ENCODE measurements at regions not wholly inside any gene's neighbourhood (a gene's known extent, or its start where the extent isn't known, plus 50 kb on each side); places are given as distances from the start of the nearest gene placed in this dataset.

DNA sequence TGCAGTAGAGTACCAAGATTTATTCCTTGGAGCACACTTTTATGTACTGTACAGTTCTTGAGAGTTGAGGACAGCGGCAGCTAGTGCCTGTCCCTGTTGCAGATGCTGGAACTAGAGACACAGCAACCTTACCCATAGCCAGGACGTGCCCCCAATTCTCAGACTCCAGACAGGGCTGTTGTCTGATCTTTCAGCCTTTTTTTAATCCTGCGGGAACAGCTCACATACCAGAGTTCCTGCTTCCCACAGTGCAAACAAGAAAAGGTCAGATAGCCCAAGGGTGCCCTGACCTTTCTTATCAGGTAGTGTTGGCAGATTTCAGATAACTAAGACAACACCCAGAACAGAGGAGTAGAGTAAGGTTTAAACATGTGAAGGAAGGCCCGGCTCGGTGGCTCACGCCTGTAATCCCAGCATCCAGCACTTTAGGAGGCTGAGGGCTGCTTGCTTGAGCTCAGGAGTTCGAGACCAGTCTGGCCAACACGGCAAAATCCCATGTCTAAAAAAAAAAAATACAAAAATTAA, 78.5 kb downstream of the DOP1B start:
- H3K36me3 ChIP-seq (ENCODE audit: control insufficient read depth, insufficient read depth, low read length): peaks cover 4% of the 10 kb centered on the region
- H3K9ac ChIP-seq (ENCODE audit: extremely low read depth, low read length, poor library complexity, severe bottlenecking): no peak overlapping the region
- peak overlapping the region; percentile 89 for H3K27ac Mint-ChIP-seq
- no peaks in the 10 kb centered on the region for H3K27me3 ChIP-seq (ENCODE audit: control insufficient read depth, insufficient read depth, low read length, poor library complexity, severe bottlenecking)
- H3K4me3 Mint-ChIP-seq: no peak overlapping the region
- WGBS, 2 experiments (ENCODE audit: insufficient coverage in 1 of 2, insufficient read length in 1 of 2): 62 to 71% methylated on average over 6 to 8 of the region's 8 CpGs
- H3K27ac ChIP-seq (ENCODE audit: low read depth, low read length): peak overlapping the region; percentile 5
- H3K27me3 Mint-ChIP-seq (ENCODE audit: insufficient read depth): peaks cover 5% of the 10 kb centered on the region
- H3K36me3 Mint-ChIP-seq (ENCODE audit: low read depth): peaks cover 4% of the 10 kb centered on the region
- TF ChIP-seq, protein P1, sequence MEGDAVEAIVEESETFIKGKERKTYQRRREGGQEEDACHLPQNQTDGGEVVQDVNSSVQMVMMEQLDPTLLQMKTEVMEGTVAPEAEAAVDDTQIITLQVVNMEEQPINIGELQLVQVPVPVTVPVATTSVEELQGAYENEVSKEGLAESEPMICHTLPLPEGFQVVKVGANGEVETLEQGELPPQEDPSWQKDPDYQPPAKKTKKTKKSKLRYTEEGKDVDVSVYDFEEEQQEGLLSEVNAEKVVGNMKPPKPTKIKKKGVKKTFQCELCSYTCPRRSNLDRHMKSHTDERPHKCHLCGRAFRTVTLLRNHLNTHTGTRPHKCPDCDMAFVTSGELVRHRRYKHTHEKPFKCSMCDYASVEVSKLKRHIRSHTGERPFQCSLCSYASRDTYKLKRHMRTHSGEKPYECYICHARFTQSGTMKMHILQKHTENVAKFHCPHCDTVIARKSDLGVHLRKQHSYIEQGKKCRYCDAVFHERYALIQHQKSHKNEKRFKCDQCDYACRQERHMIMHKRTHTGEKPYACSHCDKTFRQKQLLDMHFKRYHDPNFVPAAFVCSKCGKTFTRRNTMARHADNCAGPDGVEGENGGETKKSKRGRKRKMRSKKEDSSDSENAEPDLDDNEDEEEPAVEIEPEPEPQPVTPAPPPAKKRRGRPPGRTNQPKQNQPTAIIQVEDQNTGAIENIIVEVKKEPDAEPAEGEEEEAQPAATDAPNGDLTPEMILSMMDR (conservative IDR thresholded peaks at IDR 0.05): no peak
- no peaks in the 10 kb centered on the region for H3K9me3 Mint-ChIP-seq
- no peak overlapping the region for H3K4me3 ChIP-seq (ENCODE audit: low read length)
- DNase-seq: peak; percentile 70
- no peaks in the 10 kb centered on the region for H3K9me3 ChIP-seq (ENCODE audit: control insufficient read depth, low read length)
- peaks cover 11% of the 10 kb centered on the region for H3K4me1 Mint-ChIP-seq
- H3K4me1 ChIP-seq (ENCODE audit: control insufficient read depth, insufficient read depth, low read length): no peaks in the 10 kb centered on the region

DNA sequence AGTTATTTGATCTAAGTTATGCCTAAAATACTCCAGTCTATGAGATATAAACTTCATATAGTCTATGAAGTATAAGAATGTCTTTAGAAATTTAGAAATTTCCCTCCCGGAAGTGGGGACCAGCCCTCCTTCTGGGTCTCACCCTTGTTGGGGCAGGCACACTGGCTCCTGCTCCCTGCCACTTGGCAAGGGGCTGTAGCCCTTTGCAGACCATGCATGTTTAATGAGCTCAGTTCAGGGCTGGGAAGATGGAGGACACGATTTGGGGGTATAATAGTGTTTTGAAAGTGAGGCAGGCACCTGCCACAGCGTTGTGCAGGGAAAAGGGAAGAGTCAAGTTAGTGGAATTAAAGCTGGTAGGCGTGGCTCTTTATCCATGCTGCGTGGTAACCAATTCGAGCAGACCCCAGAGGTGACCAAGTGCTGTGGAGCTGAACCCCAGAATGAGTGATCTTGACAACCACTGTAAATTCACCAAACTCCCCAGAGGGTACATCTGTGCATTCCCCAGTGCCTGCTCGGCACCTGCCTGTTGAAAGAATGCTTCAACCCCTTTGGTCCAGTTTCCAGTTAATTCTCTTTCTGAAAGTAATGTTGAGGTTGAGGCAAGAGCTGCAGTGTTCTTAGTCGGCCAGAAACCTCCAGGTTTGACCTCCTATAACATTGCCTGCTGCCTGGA, 79.6 kb downstream of the DOP1B start:
- Mint-ChIP-seq H3K4me3 (no peak overlapping the region), H3K9me3 (no peaks in the 10 kb centered on the region), H3K36me3 (ENCODE audit: low read depth) (no peaks in the 10 kb centered on the region), H3K27me3 (ENCODE audit: insufficient read depth) (peaks cover 5% of the 10 kb centered on the region), H3K4me1 (peaks cover 11% of the 10 kb centered on the region), H3K27ac (no peak overlapping the region)
- DNase-seq: no peak
- H3K9ac ChIP-seq (ENCODE audit: extremely low read depth, low read length, poor library complexity, severe bottlenecking): no peak overlapping the region
- TF ChIP-seq, protein P1 (conservative IDR thresholded peaks at IDR 0.05): no peak
- no peak overlapping the region for H3K27ac ChIP-seq (ENCODE audit: low read depth, low read length)
- no peaks in the 10 kb centered on the region for H3K4me1 ChIP-seq (ENCODE audit: control insufficient read depth, insufficient read depth, low read length)
- no peak overlapping the region for H3K4me3 ChIP-seq (ENCODE audit: low read length)
- H3K9me3 ChIP-seq (ENCODE audit: control insufficient read depth, low read length): no peaks in the 10 kb centered on the region
- no peaks in the 10 kb centered on the region for H3K27me3 ChIP-seq (ENCODE audit: control insufficient read depth, insufficient read depth, low read length, poor library complexity, severe bottlenecking)
- WGBS, 2 experiments (ENCODE audit: insufficient coverage in 1 of 2, insufficient read length in 1 of 2): 92 to 94% methylated on average over 7 to 8 of the region's 8 CpGs
- peaks cover 3% of the 10 kb centered on the region for H3K36me3 ChIP-seq (ENCODE audit: control insufficient read depth, insufficient read depth, low read length)

DNA sequence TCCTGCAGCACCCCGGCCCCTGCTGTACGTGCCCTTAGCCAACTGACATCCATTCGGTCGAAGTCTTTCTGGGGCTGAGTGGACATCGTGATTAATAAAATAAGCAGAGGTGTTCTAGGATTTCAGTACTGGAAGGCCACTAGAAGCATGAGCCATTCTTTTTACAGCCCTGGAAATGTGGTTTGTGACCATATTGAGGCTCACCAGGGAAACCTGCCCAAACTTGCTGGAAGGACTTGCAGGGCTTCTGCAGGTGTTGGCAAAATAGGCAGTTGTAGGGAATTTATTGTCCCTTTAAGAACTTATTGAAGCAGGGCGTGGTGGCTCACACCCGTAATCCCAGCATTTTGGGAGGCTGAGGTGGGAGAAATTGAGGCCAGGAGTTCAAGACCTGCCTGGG, 80.8 kb downstream of the DOP1B start:
- no peaks in the 10 kb centered on the region for H3K36me3 ChIP-seq (ENCODE audit: control insufficient read depth, insufficient read depth, low read length)
- H3K27ac ChIP-seq (ENCODE audit: low read depth, low read length): no peak overlapping the region
- WGBS, 2 experiments (ENCODE audit: insufficient coverage in 1 of 2, insufficient read length in 1 of 2): 90 to 95% methylated on average over 6 of the region's 7 CpGs
- Mint-ChIP-seq H3K4me3 (no peak overlapping the region), H3K4me1 (peaks cover 11% of the 10 kb centered on the region), H3K36me3 (ENCODE audit: low read depth) (no peaks in the 10 kb centered on the region), H3K27ac (no peak overlapping the region), H3K27me3 (ENCODE audit: insufficient read depth) (peaks cover 5% of the 10 kb centered on the region), H3K9me3 (no peaks in the 10 kb centered on the region)
- TF ChIP-seq, protein P1 (conservative IDR thresholded peaks at IDR 0.05): no peak
- no peak overlapping the region for H3K9ac ChIP-seq (ENCODE audit: extremely low read depth, low read length, poor library complexity, severe bottlenecking)
- no peak for DNase-seq
- H3K27me3 ChIP-seq (ENCODE audit: control insufficient read depth, insufficient read depth, low read length, poor library complexity, severe bottlenecking): no peaks in the 10 kb centered on the region
- no peak overlapping the region for H3K4me3 ChIP-seq (ENCODE audit: low read length)
- no peaks in the 10 kb centered on the region for H3K9me3 ChIP-seq (ENCODE audit: control insufficient read depth, low read length)
- no peaks in the 10 kb centered on the region for H3K4me1 ChIP-seq (ENCODE audit: control insufficient read depth, insufficient read depth, low read length)
